ENCODE measurements at regions not wholly inside any gene's neighbourhood (a gene's known extent, or its start where the extent isn't known, plus 50 kb on each side); places are given as distances from the start of the nearest gene placed in this dataset.

- no peak overlapping the region for H3K4me3 ChIP-seq (ENCODE audit: low read depth, low read length)
- DNase-seq (ENCODE audit: low read depth): no peak
Observed at GRCh38 chr11:10917802-10918201, 59.9 kb upstream of the ZBED5 start.

GRCh38 chr11:10916665-10917064 is 58.8 kb upstream of the ZBED5 start:
- peak; percentile 39 for DNase-seq (ENCODE audit: low read depth)
- H3K4me3 ChIP-seq (ENCODE audit: low read depth, low read length): no peak overlapping the region
- TF ChIP-seq CTCF (IDR thresholded peaks at IDR 0.05; ENCODE audit: insufficient read depth, low read length): no peak

More at GRCh38 chr11:10917802-10918201, 59.9 kb upstream of the ZBED5 start:
- no peak for TF ChIP-seq CTCF (IDR thresholded peaks at IDR 0.05; ENCODE audit: insufficient read depth, low read length)

- no peak for DNase-seq (ENCODE audit: low read depth)
- no peak for TF ChIP-seq CTCF (IDR thresholded peaks at IDR 0.05; ENCODE audit: insufficient read depth, low read length)
- H3K4me3 ChIP-seq (ENCODE audit: low read depth, low read length): no peak overlapping the region
Observed at GRCh38 chr11:10914050-10914449, 56.2 kb upstream of the ZBED5 start.

- TF ChIP-seq CTCF (IDR thresholded peaks at IDR 0.05; ENCODE audit: insufficient read depth, low read length): no peak
- no peak for DNase-seq (ENCODE audit: low read depth)
- H3K4me3 ChIP-seq (ENCODE audit: low read depth, low read length): no peak overlapping the region
Observed at GRCh38 chr11:10913075-10913474, 55.2 kb upstream of the ZBED5 start.

GRCh38 chr11:10911907-10912306 is 54.1 kb upstream of the ZBED5 start:
- no peak overlapping the region for H3K4me3 ChIP-seq (ENCODE audit: low read depth, low read length)
- TF ChIP-seq CTCF (IDR thresholded peaks at IDR 0.05; ENCODE audit: insufficient read depth, low read length): no peak
- DNase-seq (ENCODE audit: low read depth): no peak

GRCh38 chr11:10909141-10909883 is 51.5 kb upstream of the ZBED5 start:
- TF ChIP-seq CTCF (IDR thresholded peaks at IDR 0.05; ENCODE audit: insufficient read depth, low read length): no peak
- DNase-seq (ENCODE audit: low read depth): no peak
- H3K4me3 ChIP-seq (ENCODE audit: low read depth, low read length): no peak overlapping the region
